Keratinocyte (primary cell): ENCODE measurements at regions not wholly inside any gene's neighbourhood (a gene's known extent, or its start where the extent isn't known, plus 50 kb on each side); places are given as distances from the start of the nearest gene placed in this dataset.

Source experiments
- DNase-seq: peaks from one replicate; pipeline ENCODE4 v3.0.0-alpha.2; 2011; ENCODE audit warnings: low read depth, missing footprints, low spot score
- FAIRE-seq: peaks from 2 replicates; lab custom pipeline; 2011; peaks lifted over from hg19 to GRCh38; lab: Jason Lieb, UNC
- H2AFZ ChIP-seq: 2 replicates; pipeline ENCODE4 v1.6.0; 2012; ENCODE audit warnings: low read length, control low read depth, inconsistent platforms; ENCODE audit not compliant: control insufficient read depth
- H3K27ac ChIP-seq: 2 replicates; pipeline ENCODE4 v1.5.1; 2011; ENCODE audit warnings: low read length; ENCODE audit not compliant: control insufficient read depth, insufficient read depth
- H3K27me3 ChIP-seq: 3 replicates; pipeline ENCODE4 v1.6.0; 2011; ENCODE audit warnings: low read length; ENCODE audit not compliant: control insufficient read depth, insufficient read depth; ENCODE audit errors: extremely low read depth
- H3K36me3 ChIP-seq, 2 experiments: 2 replicates in 1 of 2; 3 replicates in 1 of 2; pipeline ENCODE4 v1.5.1; 2011; ENCODE audit warnings: low read length in 2 of 2, mild to moderate bottlenecking in 1 of 2; ENCODE audit not compliant: control insufficient read depth in 2 of 2, insufficient read depth in 2 of 2; ENCODE audit errors: extremely low read depth in 1 of 2
- H3K4me1 ChIP-seq: 3 replicates; pipeline ENCODE4 v1.5.1; 2011; ENCODE audit warnings: low read length; ENCODE audit not compliant: control insufficient read depth, insufficient read depth; ENCODE audit errors: extremely low read depth
- H3K4me2 ChIP-seq: 3 replicates; pipeline ENCODE4 v1.6.0; 2011; ENCODE audit warnings: low read depth, low read length; ENCODE audit not compliant: control insufficient read depth, insufficient read depth; ENCODE audit errors: extremely low read depth
- H3K4me3 ChIP-seq, 3 experiments: fragments of 200-600 bp in 1 of 3; sonication (generic) in 1 of 3; 2 replicates in 2 of 3; 3 replicates in 1 of 3; pipeline ENCODE4 v1.5.1; 2011 to 2016; ENCODE audit warnings: low read length in 3 of 3, mild to moderate bottlenecking in 3 of 3, control low read depth in 2 of 3, inconsistent platforms in 1 of 3, low read depth in 1 of 3, mixed read lengths in 1 of 3, mixed run types in 1 of 3, moderate library complexity in 1 of 3; ENCODE audit not compliant: control insufficient read depth in 2 of 3, insufficient read depth in 2 of 3; ENCODE audit errors: extremely low read depth in 1 of 3
- H3K79me2 ChIP-seq: 2 replicates; pipeline ENCODE4 v1.6.0; 2012; ENCODE audit warnings: low read length; ENCODE audit not compliant: control insufficient read depth, insufficient read depth
- H3K9ac ChIP-seq: 3 replicates; pipeline ENCODE4 v1.6.0; 2011; ENCODE audit warnings: low read length; ENCODE audit not compliant: control insufficient read depth, insufficient read depth; ENCODE audit errors: extremely low read depth
- H3K9me1 ChIP-seq: 3 replicates; pipeline ENCODE4 v1.6.0; 2011; ENCODE audit warnings: low read length; ENCODE audit not compliant: control insufficient read depth, insufficient read depth; ENCODE audit errors: extremely low read depth
- H3K9me3 ChIP-seq: 2 replicates; pipeline ENCODE4 v1.5.1; 2012; ENCODE audit warnings: low read depth, low read length; ENCODE audit not compliant: control insufficient read depth
- H4K20me1 ChIP-seq: 3 replicates; pipeline ENCODE4 v1.6.0; 2011; ENCODE audit warnings: low read length; ENCODE audit not compliant: control insufficient read depth, insufficient read depth; ENCODE audit errors: extremely low read depth
- CTCF ChIP-seq, 3 experiments: IDR thresholded peaks in 1 of 3; conservative IDR thresholded peaks in 1 of 3; optimal IDR thresholded peaks in 1 of 3; 2 replicates in 2 of 3; 3 replicates in 1 of 3; pipeline versions ENCODE3 to v1.5.1; 2011; ENCODE audit warnings: low read length in 3 of 3, mild to moderate bottlenecking in 3 of 3, moderate library complexity in 2 of 3, control low read depth in 1 of 3, inconsistent platforms in 1 of 3; ENCODE audit not compliant: insufficient read depth in 2 of 3; ENCODE audit errors: extremely low read depth in 1 of 3
- EZH2 ChIP-seq: IDR thresholded peaks from one replicate; pipeline ENCODE4 v1.6.1; 2012; ENCODE audit warnings: inconsistent platforms, mild to moderate bottlenecking, low read length, moderate library complexity
- dilution Hi-C: fragments of 300-500 bp; cut with MboI; formaldehyde crosslinking; loops from one replicate; pipeline ENCODE4 v1.7.0; 2020; ENCODE audit warnings: low sequenced_read_pairs; ENCODE audit not compliant: extremely low pct_ligation_motif_present

DNA sequence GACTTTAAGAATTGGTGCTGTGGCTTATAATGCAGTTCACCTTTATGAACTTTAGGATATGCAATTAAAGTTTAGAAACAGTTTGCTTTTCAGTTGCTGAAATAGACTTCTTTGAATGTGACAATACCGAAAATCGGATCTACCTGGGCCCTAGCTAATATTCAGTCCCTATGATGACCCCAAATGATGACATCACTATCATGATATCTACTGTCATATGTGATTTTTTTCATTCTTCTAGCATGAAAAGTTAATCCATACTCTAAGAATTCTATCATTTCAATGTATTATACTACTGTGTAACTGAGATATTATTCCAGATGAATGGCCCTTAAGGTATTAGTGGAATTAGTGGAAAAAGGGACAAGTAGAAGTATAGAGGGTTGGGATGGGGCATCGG, 487.2 kb upstream of the TUSC1 start:
- H3K9me3 ChIP-seq: no peaks in the 10 kb centered on the region
- TF ChIP-seq EZH2 (no peak), CTCF (optimal IDR thresholded peaks at IDR 0.05 in 1 of 3, IDR thresholded peaks at IDR 0.05 in 1 of 3, conservative IDR thresholded peaks at IDR 0.05 in 1 of 3; ENCODE audit: extremely low read depth in 1 of 3, insufficient read depth in 2 of 3, low read length in 3 of 3) (no peak)
- H3K36me3 ChIP-seq: no peaks in the 10 kb centered on the region
- H3K27ac ChIP-seq: no peak overlapping the region
- no peaks in the 10 kb centered on the region for H3K79me2 ChIP-seq
- no peaks in the 10 kb centered on the region for H3K27me3 ChIP-seq
- no peak overlapping the region for H3K9ac ChIP-seq
- H3K4me2 ChIP-seq: no peak overlapping the region
- no peak for FAIRE-seq
- dilution Hi-C loops: no loop called here
- H3K9me1 ChIP-seq: no peaks in the 10 kb centered on the region
- DNase-seq: no peak
- peaks cover 11% of the 10 kb centered on the region for H3K4me1 ChIP-seq
- no peak overlapping the region for H3K4me3 ChIP-seq
- no peaks in the 10 kb centered on the region for H4K20me1 ChIP-seq
- H2AFZ ChIP-seq: no peak overlapping the region

GRCh38 chr9:26163931-26164330, 485.7 kb upstream of the TUSC1 start:
- H3K4me3 ChIP-seq: no peak overlapping the region
- no peaks in the 10 kb centered on the region for H3K9me3 ChIP-seq
- FAIRE-seq: no peak
- no peak overlapping the region for H3K4me2 ChIP-seq
- H3K27ac ChIP-seq: no peak overlapping the region
- DNase-seq: no peak
- no peaks in the 10 kb centered on the region for H3K79me2 ChIP-seq
- no peaks in the 10 kb centered on the region for H3K27me3 ChIP-seq
- H3K9ac ChIP-seq: no peak overlapping the region
- H4K20me1 ChIP-seq: no peaks in the 10 kb centered on the region
- dilution Hi-C loops: no loop called here
- H2AFZ ChIP-seq: no peak overlapping the region
- no peaks in the 10 kb centered on the region for H3K36me3 ChIP-seq
- TF ChIP-seq EZH2: no peak
- no peak for TF ChIP-seq CTCF (optimal IDR thresholded peaks at IDR 0.05 in 1 of 3, IDR thresholded peaks at IDR 0.05 in 1 of 3, conservative IDR thresholded peaks at IDR 0.05 in 1 of 3; ENCODE audit: extremely low read depth in 1 of 3, insufficient read depth in 2 of 3, low read length in 3 of 3)
- no peaks in the 10 kb centered on the region for H3K9me1 ChIP-seq
- H3K4me1 ChIP-seq: no peaks in the 10 kb centered on the region
